ENCODE measurements at regions not wholly inside any gene's neighbourhood (a gene's known extent, or its start where the extent isn't known, plus 50 kb on each side); places are given as distances from the start of the nearest gene placed in this dataset.

DNA sequence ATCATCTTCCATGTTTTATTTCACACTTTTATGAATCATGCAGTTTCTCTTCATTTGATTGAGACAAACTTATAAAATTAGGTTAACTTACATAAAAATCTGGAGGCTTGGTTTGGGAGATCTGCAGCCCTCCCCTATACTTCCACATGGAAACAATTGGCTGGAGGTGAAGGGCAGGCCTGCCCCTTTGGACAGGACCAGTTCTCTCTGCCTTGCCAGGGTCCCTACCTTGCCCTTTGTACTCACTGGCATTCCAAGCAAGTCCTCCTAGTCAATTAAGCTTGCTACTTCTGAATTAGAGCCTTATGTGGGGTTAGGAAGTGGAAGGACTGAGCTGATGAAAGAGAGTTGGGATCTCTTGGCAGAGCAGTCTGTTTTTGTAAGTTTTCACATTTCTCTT, 257.3 kb downstream of the GAS1 start:
- ATAC-seq (ENCODE audit: low read depth) (no peak), DNase-seq (no peak)
- no peaks in the 10 kb centered on the region for H3K9me3 Mint-ChIP-seq (ENCODE audit: insufficient read depth)
- H3K27me3 ChIP-seq (replicated peaks in 1 of 4; ENCODE audit: control extremely low read depth in 1 of 4, control insufficient read depth in 3 of 4, insufficient read depth in 4 of 4, low read length in 3 of 4), result no peaks in the 10 kb centered on the region
- H3K4me1 ChIP-seq (ENCODE audit: control insufficient read depth in 2 of 2, insufficient read depth in 2 of 2, low read length in 2 of 2), result no peaks in the 10 kb centered on the region
- no peak for TF ChIP-seq EZH2 (IDR thresholded peaks at IDR 0.05; ENCODE audit: borderline replicate concordance, insufficient read depth, low read depth, low read length, poor library complexity, severe bottlenecking)
- TF ChIP-seq, protein P1, sequence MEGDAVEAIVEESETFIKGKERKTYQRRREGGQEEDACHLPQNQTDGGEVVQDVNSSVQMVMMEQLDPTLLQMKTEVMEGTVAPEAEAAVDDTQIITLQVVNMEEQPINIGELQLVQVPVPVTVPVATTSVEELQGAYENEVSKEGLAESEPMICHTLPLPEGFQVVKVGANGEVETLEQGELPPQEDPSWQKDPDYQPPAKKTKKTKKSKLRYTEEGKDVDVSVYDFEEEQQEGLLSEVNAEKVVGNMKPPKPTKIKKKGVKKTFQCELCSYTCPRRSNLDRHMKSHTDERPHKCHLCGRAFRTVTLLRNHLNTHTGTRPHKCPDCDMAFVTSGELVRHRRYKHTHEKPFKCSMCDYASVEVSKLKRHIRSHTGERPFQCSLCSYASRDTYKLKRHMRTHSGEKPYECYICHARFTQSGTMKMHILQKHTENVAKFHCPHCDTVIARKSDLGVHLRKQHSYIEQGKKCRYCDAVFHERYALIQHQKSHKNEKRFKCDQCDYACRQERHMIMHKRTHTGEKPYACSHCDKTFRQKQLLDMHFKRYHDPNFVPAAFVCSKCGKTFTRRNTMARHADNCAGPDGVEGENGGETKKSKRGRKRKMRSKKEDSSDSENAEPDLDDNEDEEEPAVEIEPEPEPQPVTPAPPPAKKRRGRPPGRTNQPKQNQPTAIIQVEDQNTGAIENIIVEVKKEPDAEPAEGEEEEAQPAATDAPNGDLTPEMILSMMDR (IDR thresholded peaks at IDR 0.05), result no peak
- no peaks in the 10 kb centered on the region for H3K4me1 Mint-ChIP-seq
- no peaks in the 10 kb centered on the region for H3K79me2 ChIP-seq (ENCODE audit: control insufficient read depth, insufficient read depth, low read length)
- ChIA-PET POLR2A (no interaction called here), CTCF (no interaction called here)
- peaks cover 3% of the 10 kb centered on the region for H3K27me3 Mint-ChIP-seq
- no peak overlapping the region for H3K9ac ChIP-seq (ENCODE audit: low read length)
- H3K36me3 ChIP-seq (replicated peaks in 1 of 2; ENCODE audit: control extremely low read depth in 1 of 2, control insufficient read depth in 1 of 2, extremely low read depth in 1 of 2, insufficient read depth in 2 of 2, low read length in 1 of 2), result no peaks in the 10 kb centered on the region
- no peak overlapping the region for H3K27ac Mint-ChIP-seq
- intact Hi-C loops (cut with micrococcal nuclease), result no loop called here
- no peaks in the 10 kb centered on the region for H4K20me1 ChIP-seq (ENCODE audit: control insufficient read depth, insufficient read depth, low read length, poor library complexity, severe bottlenecking)
- no peak overlapping the region for H2AFZ ChIP-seq (ENCODE audit: insufficient read depth, low read depth, low read length, poor library complexity, severe bottlenecking)
- peaks cover 0 to 2% (median 0%) of the 10 kb centered on the region in 3 donors for H3K9me3 ChIP-seq (ENCODE audit: control extremely low read depth in 1 of 3, control insufficient read depth in 2 of 3, insufficient read depth in 1 of 3, low read length in 2 of 3)
- H3K4me3 ChIP-seq (ENCODE audit: control extremely low read depth in 1 of 5, extremely low read depth in 1 of 5, insufficient read depth in 1 of 5, low read depth in 2 of 5, low read length in 4 of 5), result no peak overlapping the region
- H3K27ac ChIP-seq (ENCODE audit: low read length in 2 of 2), result no peak overlapping the region
- H3K4me3 Mint-ChIP-seq, result no peak overlapping the region
- H3K4me2 ChIP-seq (replicated peaks; ENCODE audit: low read depth, low read length, poor library complexity, severe bottlenecking), result no peak overlapping the region

- intact Hi-C loops (cut with micrococcal nuclease), result no loop called here
- WGBS (ENCODE audit: insufficient coverage), result 82% methylated on average over 3 of the region's 3 CpGs
- Mint-ChIP-seq H3K4me3 (no peak overlapping the region), H3K27ac (no peak overlapping the region), H3K4me1 (no peaks in the 10 kb centered on the region), H3K9me3 (ENCODE audit: insufficient read depth) (no peaks in the 10 kb centered on the region), H3K27me3 (peaks cover 3% of the 10 kb centered on the region)
- ATAC-seq (ENCODE audit: low read depth), result no peak
- no peak for DNase-seq
- Histone ChIP-seq H3K27ac (ENCODE audit: low read length in 2 of 2) (no peak overlapping the region), H3K9me3 (ENCODE audit: control extremely low read depth in 1 of 3, control insufficient read depth in 2 of 3, insufficient read depth in 1 of 3, low read length in 2 of 3) (peaks cover 0 to 2% (median 0%) of the 10 kb centered on the region in 3 donors), H2AFZ (ENCODE audit: insufficient read depth, low read depth, low read length, poor library complexity, severe bottlenecking) (no peak overlapping the region), H3K79me2 (ENCODE audit: control insufficient read depth, insufficient read depth, low read length) (no peaks in the 10 kb centered on the region), H4K20me1 (ENCODE audit: control insufficient read depth, insufficient read depth, low read length, poor library complexity, severe bottlenecking) (no peaks in the 10 kb centered on the region), H3K4me1 (ENCODE audit: control insufficient read depth in 2 of 2, insufficient read depth in 2 of 2, low read length in 2 of 2) (no peaks in the 10 kb centered on the region), H3K4me2 (replicated peaks; ENCODE audit: low read depth, low read length, poor library complexity, severe bottlenecking) (no peak overlapping the region), H3K36me3 (replicated peaks in 1 of 2; ENCODE audit: control extremely low read depth in 1 of 2, control insufficient read depth in 1 of 2, extremely low read depth in 1 of 2, insufficient read depth in 2 of 2, low read length in 1 of 2) (no peaks in the 10 kb centered on the region), H3K9ac (ENCODE audit: low read length) (no peak overlapping the region), H3K4me3 (ENCODE audit: control extremely low read depth in 1 of 5, extremely low read depth in 1 of 5, insufficient read depth in 1 of 5, low read depth in 2 of 5, low read length in 4 of 5) (no peak overlapping the region), H3K27me3 (replicated peaks in 1 of 4; ENCODE audit: control extremely low read depth in 1 of 4, control insufficient read depth in 3 of 4, insufficient read depth in 4 of 4, low read length in 3 of 4) (no peaks in the 10 kb centered on the region)
- POLR2A ChIA-PET, result no interaction called here
- CTCF ChIA-PET, result no interaction called here
- TF ChIP-seq EZH2 (IDR thresholded peaks at IDR 0.05; ENCODE audit: borderline replicate concordance, insufficient read depth, low read depth, low read length, poor library complexity, severe bottlenecking), result no peak
- TF ChIP-seq, protein P1 (IDR thresholded peaks at IDR 0.05), result no peak
These were observed 259.5 kb downstream of the GAS1 start for GRCh38 chr9:86687788-86688187.
